ENCODE measurements at regions not wholly inside any gene's neighbourhood (a gene's known extent, or its start where the extent isn't known, plus 50 kb on each side); places are given as distances from the start of the nearest gene placed in this dataset.

DNA sequence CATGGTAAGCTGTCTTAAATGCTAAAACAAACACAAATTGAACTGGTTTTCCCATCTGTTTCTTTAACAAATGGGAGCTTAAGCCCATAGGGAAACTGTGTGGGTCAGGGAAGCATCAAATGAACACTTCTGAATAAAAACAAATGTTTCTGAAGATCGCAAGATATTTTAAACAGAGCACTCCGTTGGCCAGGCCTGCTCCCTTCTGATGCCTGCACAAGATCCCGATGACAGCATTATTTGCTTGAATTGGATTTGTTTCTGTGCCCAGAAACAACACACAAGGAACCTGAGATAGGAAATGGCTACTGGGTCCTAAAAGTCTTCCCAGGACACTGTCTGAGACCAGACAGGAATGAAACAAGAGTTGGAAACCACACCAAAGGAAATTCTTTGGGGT is 425.8 kb upstream of the ZFHX3 start:
- Histone ChIP-seq H3K4me1 (ENCODE audit: low read depth) (no peaks in the 10 kb centered on the region), H3K36me3 (ENCODE audit: low read depth) (no peaks in the 10 kb centered on the region), H3K4me3 (no peak overlapping the region), H3K9me3 (no peaks in the 10 kb centered on the region)
- no peak for DNase-seq
- intact Hi-C loops (cut with DNase I, micrococcal nuclease), result no loop called here
- ATAC-seq, result no peak
- TF ChIP-seq, protein P1, sequence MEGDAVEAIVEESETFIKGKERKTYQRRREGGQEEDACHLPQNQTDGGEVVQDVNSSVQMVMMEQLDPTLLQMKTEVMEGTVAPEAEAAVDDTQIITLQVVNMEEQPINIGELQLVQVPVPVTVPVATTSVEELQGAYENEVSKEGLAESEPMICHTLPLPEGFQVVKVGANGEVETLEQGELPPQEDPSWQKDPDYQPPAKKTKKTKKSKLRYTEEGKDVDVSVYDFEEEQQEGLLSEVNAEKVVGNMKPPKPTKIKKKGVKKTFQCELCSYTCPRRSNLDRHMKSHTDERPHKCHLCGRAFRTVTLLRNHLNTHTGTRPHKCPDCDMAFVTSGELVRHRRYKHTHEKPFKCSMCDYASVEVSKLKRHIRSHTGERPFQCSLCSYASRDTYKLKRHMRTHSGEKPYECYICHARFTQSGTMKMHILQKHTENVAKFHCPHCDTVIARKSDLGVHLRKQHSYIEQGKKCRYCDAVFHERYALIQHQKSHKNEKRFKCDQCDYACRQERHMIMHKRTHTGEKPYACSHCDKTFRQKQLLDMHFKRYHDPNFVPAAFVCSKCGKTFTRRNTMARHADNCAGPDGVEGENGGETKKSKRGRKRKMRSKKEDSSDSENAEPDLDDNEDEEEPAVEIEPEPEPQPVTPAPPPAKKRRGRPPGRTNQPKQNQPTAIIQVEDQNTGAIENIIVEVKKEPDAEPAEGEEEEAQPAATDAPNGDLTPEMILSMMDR (IDR thresholded peaks at IDR 0.05), result no peak

DNA sequence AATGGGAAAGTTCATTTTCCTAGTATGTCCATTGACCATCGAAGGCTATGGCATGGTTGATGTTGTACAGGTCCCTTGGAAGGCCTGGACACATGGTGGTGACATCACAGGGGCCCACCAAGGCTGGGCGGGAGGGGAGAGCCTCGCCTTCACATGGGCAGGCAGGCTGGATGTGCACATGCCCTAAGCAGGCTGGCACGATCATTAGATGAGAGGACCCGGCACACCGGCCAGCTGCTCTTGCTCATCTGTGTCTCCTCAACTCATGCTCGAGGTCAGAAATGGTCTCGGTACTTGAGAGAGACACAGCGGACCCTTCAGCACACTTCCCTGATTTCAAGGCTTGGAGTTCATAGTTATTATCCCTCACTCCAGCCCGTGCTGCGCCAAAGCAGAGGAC is 416.9 kb upstream of the ZFHX3 start:
- H3K9me3 ChIP-seq, result no peaks in the 10 kb centered on the region
- no peak for DNase-seq
- TF ChIP-seq, protein P1 (IDR thresholded peaks at IDR 0.05), result no peak
- H3K36me3 ChIP-seq (ENCODE audit: low read depth), result no peaks in the 10 kb centered on the region
- intact Hi-C loops (cut with DNase I, micrococcal nuclease), result no loop called here
- H3K4me3 ChIP-seq, result no peak overlapping the region
- ATAC-seq, result no peak
- H3K4me1 ChIP-seq (ENCODE audit: low read depth), result no peaks in the 10 kb centered on the region

DNA sequence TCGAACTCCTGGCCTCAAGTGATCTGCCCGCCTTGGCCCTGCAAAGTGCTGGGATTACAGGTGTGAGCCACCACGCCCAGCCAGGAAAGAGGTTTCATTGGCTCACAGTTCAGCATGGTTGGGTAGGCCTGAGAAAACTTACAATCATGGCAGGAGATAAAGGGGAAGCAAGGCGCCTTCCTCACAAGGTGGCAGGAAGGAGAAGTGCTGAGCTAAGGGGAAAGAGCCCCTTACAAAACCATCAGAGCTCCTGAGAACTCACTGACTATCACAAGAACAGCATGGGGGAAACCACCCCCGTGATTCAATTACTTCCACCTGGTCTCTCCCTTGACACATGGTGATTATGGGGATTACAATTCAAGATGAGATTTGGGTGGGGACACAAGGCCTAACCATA is 411.7 kb upstream of the ZFHX3 start:
- H3K36me3 ChIP-seq (ENCODE audit: low read depth), result no peaks in the 10 kb centered on the region
- ATAC-seq (no peak), DNase-seq (no peak)
- no peaks in the 10 kb centered on the region for H3K9me3 ChIP-seq
- intact Hi-C loops (cut with DNase I, micrococcal nuclease), result no loop called here
- no peaks in the 10 kb centered on the region for H3K4me1 ChIP-seq (ENCODE audit: low read depth)
- TF ChIP-seq, protein P1 (IDR thresholded peaks at IDR 0.05), result no peak
- no peak overlapping the region for H3K4me3 ChIP-seq

DNA sequence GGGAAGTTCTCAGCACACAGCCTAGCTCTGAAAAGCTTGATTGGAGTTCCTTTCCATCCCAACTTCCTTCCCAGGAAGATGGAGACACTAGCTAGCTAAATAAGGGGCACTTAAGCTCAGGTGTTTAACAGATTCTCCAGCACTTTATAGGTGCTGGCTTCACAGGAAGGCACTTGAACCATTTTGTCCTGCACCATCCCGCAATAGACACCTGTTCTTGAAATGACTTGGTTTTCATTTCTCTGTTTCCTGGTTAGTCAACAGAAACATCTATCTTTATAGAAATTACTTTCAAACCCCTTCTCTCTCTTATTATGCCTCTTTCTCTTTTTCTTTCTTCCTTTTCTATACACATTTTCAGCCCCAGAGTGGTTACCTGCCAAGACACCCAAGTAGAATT is 409.9 kb upstream of the ZFHX3 start:
- Histone ChIP-seq H3K4me3 (no peak overlapping the region), H3K4me1 (ENCODE audit: low read depth) (no peaks in the 10 kb centered on the region), H3K9me3 (no peaks in the 10 kb centered on the region), H3K36me3 (ENCODE audit: low read depth) (no peaks in the 10 kb centered on the region)
- DNase-seq, result no peak
- intact Hi-C loops (cut with DNase I, micrococcal nuclease), result no loop called here
- no peak for ATAC-seq
- TF ChIP-seq, protein P1 (IDR thresholded peaks at IDR 0.05), result no peak

DNA sequence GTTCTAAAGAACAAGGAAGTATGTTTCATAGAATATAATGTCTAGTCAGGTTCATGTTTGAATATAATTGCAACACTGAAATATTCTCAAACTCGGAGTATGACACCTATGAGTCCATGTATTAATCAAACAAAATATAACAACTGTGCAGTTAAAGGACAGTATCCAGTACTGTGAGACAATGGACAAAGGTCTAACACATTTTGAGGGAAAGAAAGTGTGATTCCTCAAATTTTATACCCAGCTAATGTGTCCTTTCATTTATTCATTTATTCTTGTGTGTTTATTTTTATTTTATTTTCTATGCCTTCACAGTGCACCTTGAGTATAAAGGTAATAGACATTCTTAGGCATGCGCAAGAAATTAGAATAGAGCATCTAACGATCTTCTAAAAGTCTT is 401.0 kb upstream of the ZFHX3 start:
- H3K4me1 ChIP-seq (ENCODE audit: low read depth), result no peaks in the 10 kb centered on the region
- TF ChIP-seq, protein P1 (IDR thresholded peaks at IDR 0.05), result no peak
- DNase-seq (no peak), ATAC-seq (no peak)
- H3K4me3 ChIP-seq, result no peak overlapping the region
- intact Hi-C loops (cut with DNase I, micrococcal nuclease), result no loop called here
- no peaks in the 10 kb centered on the region for H3K36me3 ChIP-seq (ENCODE audit: low read depth)
- H3K9me3 ChIP-seq, result peaks cover 13% of the 10 kb centered on the region

DNA sequence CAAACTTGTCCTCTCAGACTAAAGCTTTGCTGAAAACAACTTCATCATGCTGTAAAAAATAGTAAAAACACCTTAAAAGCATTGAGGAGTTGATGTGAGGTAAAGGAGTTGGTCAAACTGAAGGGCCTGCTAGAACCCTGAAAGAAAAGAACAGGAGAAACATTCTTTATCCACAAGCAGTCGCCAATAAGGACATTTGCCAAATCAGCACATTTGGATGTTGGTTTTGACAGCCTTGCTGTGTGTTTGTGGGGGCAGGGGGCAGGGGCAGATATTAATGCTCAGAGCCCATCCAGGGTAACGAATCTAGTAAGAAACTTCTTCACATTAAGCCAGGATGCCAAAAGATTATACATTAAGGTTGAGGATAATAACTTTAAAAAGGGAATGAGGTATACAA is 399.9 kb upstream of the ZFHX3 start:
- no peak overlapping the region for H3K4me3 ChIP-seq
- no peak for ATAC-seq
- no peaks in the 10 kb centered on the region for H3K4me1 ChIP-seq (ENCODE audit: low read depth)
- TF ChIP-seq, protein P1 (IDR thresholded peaks at IDR 0.05), result no peak
- no peaks in the 10 kb centered on the region for H3K36me3 ChIP-seq (ENCODE audit: low read depth)
- intact Hi-C loops (cut with DNase I, micrococcal nuclease), result no loop called here
- DNase-seq, result no peak
- peaks cover 13% of the 10 kb centered on the region for H3K9me3 ChIP-seq
